CD4-positive, alpha-beta T cell treated with Interferon gamma for 1 hour (primary cell): ENCODE measurements at regions not wholly inside any gene's neighbourhood (a gene's known extent, or its start where the extent isn't known, plus 50 kb on each side); places are given as distances from the start of the nearest gene placed in this dataset.
"Not testable (repeated sequence)": the region's sequence is repeated elsewhere in the genome, so short reads cannot be mapped to it uniquely, and the experiment has no call there.

Source experiments
- DNase-seq: peaks from one replicate; pipeline ENCODE4 v3.0.0-alpha.2; 2020

DNA sequence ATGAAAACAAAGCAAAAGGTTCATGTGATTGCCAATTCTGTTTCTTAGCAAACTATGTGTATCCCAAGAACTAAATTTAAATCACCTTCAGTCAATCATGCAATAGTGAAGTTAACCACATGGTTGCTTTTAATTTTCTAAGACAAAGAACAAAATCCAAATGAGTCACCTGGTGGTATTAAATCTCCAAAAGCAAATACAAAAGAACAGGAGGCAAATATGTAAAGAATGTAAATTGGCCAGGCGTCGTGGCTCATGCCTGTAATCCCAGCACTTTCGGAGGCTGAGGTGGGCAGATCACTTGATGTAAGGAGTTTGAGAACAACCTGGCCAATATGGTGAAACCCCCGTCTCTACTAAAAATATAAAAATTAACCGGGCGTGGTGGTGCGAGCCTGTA lies 54.2 kb upstream of the PIK3R4 start:
- DNase-seq = no peak

DNA sequence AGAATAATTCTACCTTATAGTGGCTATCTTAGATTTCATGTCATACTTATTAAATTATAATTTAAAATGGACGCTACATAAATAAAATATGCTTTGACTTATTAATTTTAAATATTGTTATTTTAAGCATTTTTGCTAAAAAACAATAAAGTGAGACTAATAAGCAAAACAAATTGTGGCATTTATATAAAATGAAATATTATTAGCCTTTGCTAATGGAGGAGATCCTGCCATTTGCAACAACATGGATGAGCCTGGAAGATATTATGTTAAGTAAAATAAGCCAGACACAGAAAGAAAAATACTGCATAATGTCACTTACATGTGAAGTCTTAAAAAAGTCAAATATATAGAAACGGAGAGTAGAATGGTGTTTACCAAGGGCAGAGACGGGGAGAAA lies 54.8 kb upstream of the PIK3R4 start:
- DNase-seq = no peak

DNA sequence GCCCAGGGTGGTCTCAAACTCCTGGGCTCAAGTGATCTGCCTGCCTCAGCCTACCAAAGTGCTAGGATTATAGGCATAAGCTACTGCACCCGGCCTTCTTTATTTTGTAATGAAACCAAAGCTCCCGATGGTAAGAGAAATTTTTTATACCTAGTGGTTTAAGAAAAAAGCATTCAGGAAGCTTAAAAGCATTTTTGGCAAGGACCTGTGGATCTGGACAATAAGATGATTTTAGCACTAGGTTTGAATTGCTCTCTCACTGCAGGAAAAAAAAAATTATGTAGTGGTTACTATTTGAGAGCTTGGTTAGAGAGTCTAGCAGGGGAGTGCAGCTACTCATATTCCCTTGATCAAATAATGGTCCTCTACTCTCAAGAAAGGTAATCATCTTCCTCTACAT lies 64.9 kb upstream of the PIK3R4 start:
- DNase-seq = no peak

DNA sequence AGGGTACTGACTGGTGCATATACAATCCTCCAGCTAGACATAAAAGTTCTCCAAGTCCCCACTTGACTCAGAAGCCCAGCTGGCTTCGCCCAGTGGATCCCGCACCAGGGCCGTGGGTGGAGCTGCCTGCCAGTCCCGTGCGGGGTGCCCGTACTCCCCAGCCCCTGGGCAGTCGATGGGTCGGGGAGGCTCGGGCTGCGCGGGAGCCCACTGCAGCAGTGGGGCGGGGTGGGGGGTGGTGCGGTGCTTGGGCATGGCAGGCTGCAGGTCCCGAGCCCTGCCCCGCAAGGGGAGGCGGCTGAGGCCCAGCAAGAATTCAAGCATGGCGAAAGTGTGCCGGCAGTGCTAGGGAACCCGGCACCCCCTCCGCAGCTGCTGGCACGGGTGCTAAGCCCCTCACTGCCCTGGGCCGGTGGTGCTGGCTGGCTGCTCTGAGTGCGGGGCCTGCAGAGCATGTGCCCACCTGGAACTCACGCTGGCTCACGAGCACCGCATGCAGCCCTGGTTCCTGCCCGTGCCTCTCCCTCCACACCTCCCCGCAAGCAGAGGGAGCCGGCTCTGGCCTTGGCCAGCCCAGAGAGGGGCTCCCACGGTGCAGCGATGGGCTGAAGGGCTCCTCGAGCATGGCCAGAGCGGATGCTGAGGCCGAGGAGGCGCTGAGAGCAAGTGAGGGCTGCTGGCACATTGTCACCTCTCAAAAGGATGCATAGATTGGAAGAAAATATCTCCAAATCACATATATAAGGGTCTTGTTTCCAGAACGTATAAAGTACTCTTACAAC lies 68.3 kb upstream of the PIK3R4 start:
- DNase-seq = no peak

DNA sequence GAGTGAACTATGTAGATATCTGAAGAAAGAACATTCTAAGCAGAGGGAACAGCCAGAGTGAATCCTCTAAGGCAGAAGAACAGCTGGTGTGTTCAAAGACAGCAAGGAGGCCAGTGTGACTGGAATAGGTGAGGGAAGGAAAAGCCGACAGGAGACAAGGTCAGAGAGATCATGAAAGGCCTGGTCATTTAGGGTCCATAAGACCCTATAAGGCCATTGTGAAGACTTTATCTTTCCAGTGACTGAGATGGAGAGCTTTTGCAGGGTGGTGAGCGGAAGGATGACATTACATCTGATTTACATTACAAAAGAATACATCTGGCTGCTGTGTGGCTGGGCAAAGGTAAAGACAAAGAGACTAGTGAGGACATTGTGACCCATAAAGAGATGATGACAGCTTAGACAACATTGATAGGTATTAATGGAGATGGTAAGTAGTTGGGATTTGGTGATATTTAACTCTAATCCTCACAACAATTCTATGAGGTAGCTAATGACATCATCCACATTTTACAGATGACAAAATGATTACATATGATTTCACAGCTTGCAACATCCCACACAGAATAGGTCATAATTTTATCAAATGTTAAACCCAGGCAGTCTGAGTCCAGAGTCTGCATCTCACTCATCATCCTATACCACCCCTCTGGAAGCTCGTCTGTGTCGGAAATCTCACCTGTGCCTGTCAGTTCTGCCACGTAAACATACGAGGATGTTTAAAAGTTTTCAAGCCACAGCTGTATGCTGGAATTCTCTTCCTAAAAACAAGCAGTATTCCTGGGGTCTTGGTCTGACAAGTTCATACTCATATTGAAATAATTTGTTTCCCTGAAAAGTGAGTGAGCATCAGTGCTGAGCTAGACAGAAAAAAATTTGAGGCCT lies 70.2 kb upstream of the PIK3R4 start:
- DNase-seq = no peak

DNA sequence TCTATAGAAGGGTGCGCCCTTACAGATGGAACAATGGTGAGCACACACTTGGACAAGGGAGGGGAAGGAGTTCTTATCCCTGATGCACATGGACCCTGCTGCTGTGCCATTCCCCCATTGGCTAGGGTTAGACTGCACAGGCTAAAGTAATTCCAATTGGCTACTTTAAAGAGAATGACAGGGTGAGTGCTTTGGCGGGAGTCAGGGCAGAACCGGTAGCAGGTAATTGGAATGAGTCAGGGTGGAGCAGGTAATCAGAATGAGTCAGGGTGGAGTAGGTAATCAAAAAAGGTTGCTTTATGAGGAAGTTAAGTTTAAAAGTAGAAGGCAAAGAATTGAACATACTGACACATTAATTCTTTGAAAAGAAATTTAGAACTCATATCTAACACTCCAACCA lies 71.4 kb upstream of the PIK3R4 start:
- not testable (repeated sequence) for DNase-seq

DNA sequence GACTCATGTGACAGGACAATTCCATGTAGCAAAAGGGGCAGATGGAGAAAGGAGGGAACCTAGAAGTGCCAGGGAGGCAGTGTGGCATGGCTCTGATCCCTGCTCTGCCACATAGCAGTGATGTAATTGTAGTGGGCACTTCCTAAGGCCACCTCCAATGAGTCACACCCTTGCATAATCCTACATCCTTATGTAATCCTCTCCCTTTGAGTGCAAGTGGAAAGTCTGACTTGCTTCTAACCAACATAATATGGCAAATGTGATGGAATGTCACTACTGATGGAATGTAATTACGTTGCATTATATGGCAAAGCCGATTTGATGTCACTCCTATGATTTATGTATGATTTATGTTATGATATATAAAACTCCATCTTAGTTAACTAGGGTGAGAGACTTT lies 72.9 kb upstream of the ATP2C1 start:
- peak; percentile 11 for DNase-seq

DNA sequence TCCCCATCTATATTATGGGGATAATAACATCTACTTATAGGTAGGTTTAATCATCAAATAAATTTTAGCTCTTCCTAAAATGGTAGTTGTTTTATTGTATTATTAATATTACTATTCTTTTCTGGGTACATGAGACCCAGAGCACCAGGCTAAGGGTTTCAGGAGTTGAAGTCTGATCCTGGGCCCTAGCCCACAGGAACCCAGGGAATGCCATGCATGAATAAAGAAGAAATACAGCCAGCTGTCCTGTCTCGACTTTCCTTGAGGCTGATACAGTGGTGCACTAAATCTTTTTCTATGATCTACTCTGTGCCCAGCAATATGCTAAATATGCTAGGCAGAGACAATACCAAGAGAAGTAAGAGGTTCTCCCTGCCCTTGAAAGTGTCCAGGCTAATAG lies 72.1 kb upstream of the ATP2C1 start:
- DNase-seq = no peak

DNA sequence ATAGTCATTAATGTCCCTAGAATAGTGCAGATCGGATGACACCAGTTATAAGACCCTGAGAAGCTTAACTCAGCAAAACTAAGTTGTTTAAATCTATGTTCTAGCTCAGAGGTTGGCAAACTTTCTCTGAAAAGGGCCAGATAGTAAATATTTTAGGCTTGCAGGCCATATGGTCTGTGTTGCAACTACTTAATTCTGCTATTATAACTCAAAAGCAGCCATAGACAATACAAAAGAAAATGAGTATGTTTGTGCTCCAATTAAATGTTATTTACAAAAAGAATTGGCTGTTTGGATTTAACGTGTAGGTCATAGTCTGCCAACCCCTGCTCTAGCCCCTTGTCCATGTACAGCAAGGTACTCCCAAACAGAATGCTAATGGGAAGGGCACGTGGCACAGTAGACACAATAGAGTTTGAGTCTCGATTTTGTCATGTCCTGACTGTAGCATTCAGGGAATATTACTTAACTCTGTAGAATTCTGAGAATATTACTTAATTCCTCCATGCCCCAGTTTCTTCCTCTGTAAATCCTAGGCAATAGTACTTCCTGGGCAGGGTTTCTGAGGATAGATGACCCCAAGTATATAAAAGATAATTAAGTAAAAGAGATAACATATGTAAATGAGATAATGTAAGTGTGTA lies 70.5 kb upstream of the ATP2C1 start:
- DNase-seq = no peak

DNA sequence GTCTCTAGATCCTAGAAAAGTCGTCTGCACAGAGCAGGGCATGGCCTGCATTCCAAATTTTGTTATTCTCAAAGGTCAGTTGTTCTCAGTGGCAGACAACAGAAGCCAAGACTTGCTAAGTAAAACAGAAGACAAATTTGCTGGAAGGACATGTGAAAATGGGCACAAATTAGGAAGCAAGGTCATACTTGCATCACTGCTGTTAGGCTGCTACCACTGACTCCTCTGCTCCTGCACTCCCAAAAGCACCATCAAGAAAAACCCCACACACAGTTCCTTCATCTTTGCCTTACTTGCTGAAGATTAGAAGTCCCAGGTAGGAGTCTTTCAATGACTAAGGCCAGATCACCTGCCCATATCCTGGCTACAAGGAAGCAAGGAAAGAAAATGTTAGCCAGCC lies 69.9 kb upstream of the ATP2C1 start:
- no peak for DNase-seq

DNA sequence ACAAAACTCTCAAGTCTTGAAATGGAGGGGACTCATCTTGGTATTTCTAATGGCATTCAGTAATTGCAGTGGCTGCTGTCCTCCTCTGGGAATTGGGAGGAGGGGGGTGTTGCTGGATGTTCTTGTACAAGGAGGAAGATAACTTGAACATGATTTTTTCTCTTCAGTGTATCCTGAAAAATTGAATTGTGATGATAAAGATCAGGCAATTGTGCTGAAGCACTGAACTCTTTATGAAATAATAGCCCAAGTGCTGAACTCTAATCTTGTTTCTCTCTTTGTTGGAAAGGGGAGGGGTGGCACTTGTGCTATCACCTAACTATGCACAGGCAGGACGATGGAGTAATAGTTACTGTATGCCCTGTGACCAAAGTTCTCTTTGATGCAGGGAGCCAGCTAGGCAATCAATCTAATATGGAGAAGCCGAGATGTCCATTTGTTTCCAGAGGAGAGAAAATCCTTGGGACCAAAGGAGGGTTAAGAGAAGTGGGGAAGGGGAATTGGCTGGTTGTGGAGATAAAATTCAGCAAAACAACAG lies 68.1 kb upstream of the ATP2C1 start:
- DNase-seq = no peak

DNA sequence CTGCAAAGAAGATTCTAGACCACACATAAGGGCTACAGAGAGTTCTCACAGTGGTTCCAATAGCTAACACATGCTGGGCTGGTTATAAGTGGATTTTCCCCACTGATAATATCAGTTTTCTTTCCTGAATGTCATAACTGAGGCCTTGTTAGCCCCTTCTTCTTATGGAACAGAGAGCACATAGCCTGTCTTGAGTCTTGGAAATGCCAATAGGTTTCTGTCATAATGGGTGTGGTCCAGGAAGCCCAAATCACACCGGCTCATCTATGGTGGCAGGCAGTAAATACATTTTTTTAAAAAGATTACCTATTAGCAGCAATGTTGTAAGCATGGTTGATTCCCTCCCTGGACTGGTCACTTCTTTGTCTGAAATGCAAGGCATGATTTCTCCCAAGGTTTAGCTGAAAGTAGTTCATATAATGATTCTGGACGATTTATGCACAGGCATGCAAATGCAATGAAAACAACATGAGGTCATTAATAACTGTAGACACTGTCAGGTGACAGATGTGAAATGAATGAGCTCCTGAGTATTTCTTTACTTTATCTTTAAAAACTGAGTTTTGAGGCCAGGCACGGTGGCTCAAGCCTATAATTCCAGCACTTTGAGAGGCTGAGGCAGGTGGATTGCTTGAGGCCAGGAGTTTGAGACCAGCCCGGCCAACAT lies 67.2 kb upstream of the ATP2C1 start:
- DNase-seq = no peak

DNA sequence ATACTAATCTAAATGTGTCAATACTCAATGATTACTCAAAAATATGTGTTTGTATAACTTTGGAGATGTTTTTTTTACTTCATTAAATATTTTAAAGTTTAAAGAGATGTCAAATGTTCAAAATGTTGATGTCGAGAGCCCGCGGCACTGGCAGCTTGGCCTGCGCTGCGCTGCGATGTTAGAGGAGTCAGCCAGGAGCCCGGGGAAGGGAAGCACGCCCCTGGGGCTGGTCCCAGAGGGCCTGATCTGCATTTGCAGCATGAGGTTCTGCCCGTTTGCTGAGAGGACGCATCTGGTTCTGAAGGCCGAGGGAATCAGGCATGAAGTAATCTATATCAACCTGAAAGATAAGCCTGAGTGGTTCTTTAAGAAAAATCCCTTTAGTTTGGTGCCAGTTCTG lies 66.4 kb upstream of the ATP2C1 start:
- DNase-seq = no peak

DNA sequence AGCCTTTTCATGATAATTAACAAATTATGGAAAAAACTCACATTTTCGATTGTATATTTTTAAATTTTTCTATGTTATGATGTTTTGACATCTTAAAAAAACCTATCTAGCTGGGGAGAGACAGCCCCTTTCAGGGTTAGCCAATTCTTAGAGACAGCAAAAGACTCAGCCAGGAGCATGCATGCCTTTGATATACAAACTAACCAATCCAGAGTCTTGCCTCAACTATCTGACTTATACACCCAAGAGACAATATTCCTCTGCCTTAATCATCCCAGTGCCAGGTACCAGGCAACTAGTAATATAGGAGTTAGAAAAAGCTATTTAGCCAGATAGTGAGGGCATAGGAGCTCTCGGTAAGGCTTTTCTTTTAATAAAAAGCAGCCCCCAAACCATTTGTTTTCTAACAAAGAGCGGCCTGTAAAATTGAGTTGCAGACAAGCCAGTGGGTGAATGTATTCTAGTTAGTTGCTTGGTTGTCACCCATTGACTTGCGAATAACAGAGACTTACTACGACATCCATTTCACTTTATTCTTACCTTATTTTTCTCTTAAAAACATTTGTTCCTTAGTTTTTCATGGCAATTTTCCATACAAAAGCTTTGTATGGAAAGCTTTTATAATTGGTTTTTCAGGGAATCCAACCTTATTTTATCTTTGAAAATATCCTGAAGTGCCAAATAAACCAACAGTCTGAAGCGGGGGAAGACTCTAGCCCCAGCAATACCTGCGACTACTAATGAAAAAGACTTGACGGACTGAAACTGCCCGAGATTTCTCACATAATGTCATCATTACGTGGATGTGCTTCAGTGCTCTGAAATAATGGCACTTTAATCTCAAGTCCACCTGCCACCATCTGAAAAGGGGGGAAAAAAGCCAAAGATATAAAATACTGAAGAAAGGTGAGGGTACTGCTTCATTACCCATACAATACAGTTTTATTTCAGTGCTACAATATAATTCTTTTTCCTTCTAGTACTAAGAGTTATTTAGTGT lies 64.6 kb upstream of the ATP2C1 start:
- DNase-seq = no peak

DNA sequence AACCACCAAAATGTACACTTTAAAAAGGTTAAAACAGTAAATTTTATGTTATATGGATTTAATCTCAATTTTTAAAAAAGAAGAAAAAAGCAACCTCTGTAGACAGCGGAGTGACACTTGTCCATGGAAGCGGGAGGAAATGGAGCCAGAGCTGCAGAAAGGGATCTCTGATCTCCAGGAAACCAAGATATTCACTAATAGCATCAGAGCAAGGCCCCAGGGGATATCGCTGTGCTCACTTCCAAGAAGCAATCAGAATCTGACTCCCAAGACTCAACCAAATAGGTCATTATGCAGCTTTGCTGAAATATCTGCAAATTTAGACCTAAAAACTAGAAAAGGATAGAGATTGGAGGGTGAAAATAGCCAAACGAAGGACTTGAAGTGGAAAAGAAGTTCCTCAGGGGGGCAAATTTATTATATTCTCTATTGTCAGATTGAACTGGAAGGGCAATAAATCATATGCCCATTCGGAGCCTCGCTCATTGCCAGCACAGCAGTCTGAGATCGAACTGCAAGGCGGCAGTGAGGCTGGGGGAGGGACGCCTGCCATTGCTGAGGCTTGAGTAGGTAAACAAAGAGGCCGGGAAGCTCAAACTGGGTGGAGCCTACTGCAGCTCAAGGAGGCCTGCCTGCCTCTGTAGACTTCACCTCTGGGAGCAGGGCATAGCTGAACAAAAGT lies 62.0 kb upstream of the ATP2C1 start:
- DNase-seq = no peak

DNA sequence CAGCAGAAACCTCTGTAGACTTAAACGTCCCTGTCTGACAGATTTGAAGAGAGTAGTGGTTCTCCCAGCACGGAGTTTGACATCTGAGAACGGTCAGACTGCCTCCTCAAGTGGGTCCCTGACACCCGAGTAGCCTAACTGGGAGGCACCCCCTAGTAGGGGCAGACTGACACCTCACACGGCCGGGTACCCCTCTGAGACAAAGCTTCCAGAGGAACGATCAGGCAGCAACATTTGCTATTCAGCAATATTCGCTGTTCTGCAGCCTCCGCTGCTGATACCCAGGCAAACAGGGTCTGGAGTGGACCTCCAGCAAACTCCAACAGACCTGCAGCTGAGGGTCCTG lies 61.5 kb upstream of the ATP2C1 start:
- not testable (repeated sequence) for DNase-seq

DNA sequence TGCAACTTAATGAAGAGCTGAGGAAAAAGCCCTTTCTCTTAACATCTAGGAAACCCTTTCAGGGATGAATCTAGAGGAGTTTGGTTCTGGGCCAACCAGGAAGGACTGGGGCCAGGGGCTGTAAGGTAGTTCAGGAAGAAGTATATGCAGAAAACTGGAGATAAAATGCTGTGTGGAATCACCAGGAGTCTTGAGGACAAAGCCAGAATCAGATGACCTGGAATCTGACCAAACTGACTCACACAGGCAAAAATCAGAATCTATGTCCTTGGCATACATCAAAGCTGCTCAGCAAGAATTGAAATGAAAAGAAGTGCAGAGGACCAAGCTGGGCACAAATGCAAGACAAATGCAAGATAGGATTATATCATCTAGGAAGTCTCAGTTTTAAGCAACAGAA lies 59.4 kb upstream of the ATP2C1 start:
- DNase-seq = no peak

DNA sequence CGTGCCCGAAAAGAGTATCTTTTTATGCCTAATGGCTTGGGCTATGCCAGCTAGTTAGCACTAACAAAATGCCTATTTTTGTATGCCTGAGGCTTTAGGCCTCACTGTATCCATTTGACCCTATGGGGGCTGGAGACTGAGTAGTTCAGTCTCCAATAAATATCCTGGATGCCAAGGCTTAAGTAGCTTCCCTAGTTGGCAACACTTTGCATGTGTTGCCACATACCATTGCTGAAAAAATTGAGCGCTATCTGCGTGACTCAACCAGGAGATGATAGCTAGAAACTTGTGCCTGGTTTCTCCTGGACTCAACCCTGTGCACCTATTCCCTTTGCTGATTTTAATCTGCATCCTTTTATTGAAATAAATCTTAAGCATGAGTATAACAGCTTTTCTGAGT lies 58.4 kb upstream of the ATP2C1 start:
- DNase-seq = no peak

DNA sequence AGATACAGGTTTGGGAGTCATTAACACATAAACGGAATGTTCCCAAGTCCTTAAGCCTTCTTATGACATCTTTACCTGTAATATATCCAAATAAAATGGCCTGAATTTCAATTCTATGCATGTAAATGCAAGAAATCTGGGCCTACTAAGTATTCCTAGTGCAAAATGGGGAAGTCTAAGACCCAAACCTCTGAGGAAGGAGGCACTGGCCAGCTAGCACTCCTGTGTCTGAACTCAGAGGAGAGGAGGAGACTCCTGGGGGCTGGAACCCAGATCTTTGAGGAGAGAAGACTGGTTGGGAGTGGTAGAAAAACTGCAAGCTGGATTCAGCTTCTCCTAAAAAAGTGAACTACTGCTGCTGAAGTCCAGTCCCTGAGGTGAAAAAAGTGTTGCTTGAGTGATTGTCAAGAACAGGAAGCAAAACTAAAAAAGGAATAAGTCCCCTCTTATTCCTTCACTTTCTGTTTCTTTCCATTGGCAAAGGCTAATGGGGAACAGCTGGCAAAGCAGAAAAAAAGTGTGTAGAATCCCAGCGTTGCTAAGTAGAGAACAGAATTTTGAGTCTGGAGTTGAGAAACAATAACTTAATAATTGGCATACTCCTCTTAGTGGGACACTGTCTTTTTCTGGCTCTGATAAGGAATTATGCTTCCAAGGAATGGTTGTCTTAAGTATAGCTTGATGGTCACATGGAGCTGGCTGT lies 54.8 kb upstream of the ATP2C1 start:
- no peak for DNase-seq

DNA sequence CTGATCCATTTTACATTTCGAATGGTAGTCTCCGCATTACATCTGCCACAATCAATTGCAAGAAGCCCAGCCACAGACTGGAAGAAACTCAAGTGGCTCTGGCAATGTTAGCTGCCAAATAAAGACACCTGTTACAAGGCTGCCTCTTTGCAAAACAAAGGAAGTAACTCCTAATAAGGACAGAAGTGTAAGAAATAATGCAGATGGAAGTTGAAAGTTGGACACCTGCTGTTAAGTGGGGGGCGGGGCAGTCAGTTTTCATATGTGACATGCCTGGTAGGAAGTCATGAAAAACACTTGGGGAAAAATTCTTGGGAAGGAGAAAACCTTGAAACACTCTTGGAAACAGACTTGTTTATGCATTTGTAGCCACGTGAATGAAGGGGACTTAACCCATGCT lies 54.1 kb upstream of the ATP2C1 start:
- DNase-seq = no peak

DNA sequence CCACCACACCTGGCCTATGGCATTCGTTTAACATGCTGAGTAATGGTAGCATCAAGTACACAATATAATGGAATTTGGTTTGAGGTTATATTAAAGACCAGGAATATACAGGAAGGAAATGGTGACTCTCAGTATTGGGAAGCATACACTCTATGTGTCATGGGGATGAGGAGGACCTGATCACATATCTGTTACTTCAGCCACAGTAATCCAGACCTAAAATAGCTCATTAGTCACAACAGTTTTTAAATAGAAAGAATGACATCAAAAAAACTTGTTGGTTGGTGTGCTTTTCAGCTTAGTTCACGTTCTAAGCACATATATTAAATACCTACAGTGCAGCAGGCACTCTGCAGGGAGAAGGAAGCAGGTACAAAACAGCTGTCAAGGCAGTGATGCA lies 52.5 kb upstream of the ATP2C1 start:
- no peak for DNase-seq
